ENCODE measurements at regions not wholly inside any gene's neighbourhood (a gene's known extent, or its start where the extent isn't known, plus 50 kb on each side); places are given as distances from the start of the nearest gene placed in this dataset.

- WGBS: 38% methylated on average over 2 of the region's 2 CpGs
- intact Hi-C loops (cut with DNase I): no loop called here
- no peaks in the 10 kb centered on the region for H3K27me3 ChIP-seq
These were observed 131.7 kb upstream of the TARS1 start for GRCh38 chr5:33309068-33309467.

GRCh38 chr5:33309536-33310345 is 131.0 kb upstream of the TARS1 start:
- H3K36me3 ChIP-seq: no peaks in the 10 kb centered on the region
- H3K4me1 ChIP-seq: peaks cover 3 to 17% (median 13%) of the 10 kb centered on the region in 4 donors
- 71% methylated on average over 3 of the region's 3 CpGs for WGBS
- intact Hi-C loops (cut with DNase I): no loop called here
- no peaks in the 10 kb centered on the region for H3K27me3 ChIP-seq
- no peak for DNase-seq (ENCODE audit: extremely low spot score)
- H3K4me3 ChIP-seq: no peak overlapping the region
- no peak for TF ChIP-seq EP300 (IDR thresholded peaks at IDR 0.05)
- TF ChIP-seq POLR2AphosphoS5 (IDR thresholded peaks at IDR 0.05): no peak
- no peak for TF ChIP-seq POLR2A (IDR thresholded peaks at IDR 0.05; ENCODE audit: low read depth)
- TF ChIP-seq, protein P1, sequence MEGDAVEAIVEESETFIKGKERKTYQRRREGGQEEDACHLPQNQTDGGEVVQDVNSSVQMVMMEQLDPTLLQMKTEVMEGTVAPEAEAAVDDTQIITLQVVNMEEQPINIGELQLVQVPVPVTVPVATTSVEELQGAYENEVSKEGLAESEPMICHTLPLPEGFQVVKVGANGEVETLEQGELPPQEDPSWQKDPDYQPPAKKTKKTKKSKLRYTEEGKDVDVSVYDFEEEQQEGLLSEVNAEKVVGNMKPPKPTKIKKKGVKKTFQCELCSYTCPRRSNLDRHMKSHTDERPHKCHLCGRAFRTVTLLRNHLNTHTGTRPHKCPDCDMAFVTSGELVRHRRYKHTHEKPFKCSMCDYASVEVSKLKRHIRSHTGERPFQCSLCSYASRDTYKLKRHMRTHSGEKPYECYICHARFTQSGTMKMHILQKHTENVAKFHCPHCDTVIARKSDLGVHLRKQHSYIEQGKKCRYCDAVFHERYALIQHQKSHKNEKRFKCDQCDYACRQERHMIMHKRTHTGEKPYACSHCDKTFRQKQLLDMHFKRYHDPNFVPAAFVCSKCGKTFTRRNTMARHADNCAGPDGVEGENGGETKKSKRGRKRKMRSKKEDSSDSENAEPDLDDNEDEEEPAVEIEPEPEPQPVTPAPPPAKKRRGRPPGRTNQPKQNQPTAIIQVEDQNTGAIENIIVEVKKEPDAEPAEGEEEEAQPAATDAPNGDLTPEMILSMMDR (IDR thresholded peaks at IDR 0.05): no peak
- H3K9me3 ChIP-seq: no peaks in the 10 kb centered on the region
- H3K27ac ChIP-seq (replicated peaks in 1 of 4): no peak overlapping the region

More at GRCh38 chr5:33309068-33309467, 131.7 kb upstream of the TARS1 start:
- H3K4me3 ChIP-seq: no peak overlapping the region
- DNase-seq (ENCODE audit: extremely low spot score): no peak
- H3K4me1 ChIP-seq: peaks cover 3 to 17% (median 13%) of the 10 kb centered on the region in 4 donors
- no peaks in the 10 kb centered on the region for H3K9me3 ChIP-seq
- no peak for TF ChIP-seq EP300 (IDR thresholded peaks at IDR 0.05)
- no peak for TF ChIP-seq POLR2AphosphoS5 (IDR thresholded peaks at IDR 0.05)
- TF ChIP-seq, protein P1 (IDR thresholded peaks at IDR 0.05): no peak
- TF ChIP-seq POLR2A (IDR thresholded peaks at IDR 0.05; ENCODE audit: low read depth): no peak
- no peaks in the 10 kb centered on the region for H3K36me3 ChIP-seq
- no peak overlapping the region for H3K27ac ChIP-seq (replicated peaks in 1 of 4)

- DNase-seq (ENCODE audit: extremely low spot score): no peak
- intact Hi-C loops (cut with DNase I): no loop called here
- no peaks in the 10 kb centered on the region for H3K9me3 ChIP-seq
- peaks cover 3 to 17% (median 13%) of the 10 kb centered on the region in 4 donors for H3K4me1 ChIP-seq
- WGBS: 96% methylated on average over 2 of the region's 2 CpGs
- H3K27ac ChIP-seq (replicated peaks in 1 of 4): no peak overlapping the region
- no peaks in the 10 kb centered on the region for H3K27me3 ChIP-seq
- no peaks in the 10 kb centered on the region for H3K36me3 ChIP-seq
- H3K4me3 ChIP-seq: no peak overlapping the region
- no peak for TF ChIP-seq POLR2A (IDR thresholded peaks at IDR 0.05; ENCODE audit: low read depth)
- no peak for TF ChIP-seq POLR2AphosphoS5 (IDR thresholded peaks at IDR 0.05)
- TF ChIP-seq, protein P1 (IDR thresholded peaks at IDR 0.05): no peak
- TF ChIP-seq EP300 (IDR thresholded peaks at IDR 0.05): no peak
These were observed 130.3 kb upstream of the TARS1 start for GRCh38 chr5:33310451-33310850.

DNA sequence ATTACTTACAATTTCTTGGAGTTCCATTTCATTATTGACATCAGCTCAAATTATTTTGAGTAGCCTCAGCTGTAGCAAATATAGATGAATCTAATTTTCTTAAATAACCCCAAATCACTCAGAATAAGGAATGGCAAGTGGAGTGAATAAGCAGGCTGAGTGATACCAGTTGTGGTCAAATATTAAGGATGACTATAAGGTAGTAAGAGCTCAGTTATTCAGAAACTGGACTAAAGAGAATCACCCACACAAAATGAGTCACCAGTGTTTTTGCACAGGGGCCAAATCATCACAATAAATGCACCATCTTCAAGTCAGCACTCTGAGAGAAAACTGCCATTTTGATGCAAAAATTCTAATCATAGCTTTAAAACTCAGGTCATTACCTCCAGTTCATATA is 128.9 kb upstream of the TARS1 start:
- TF ChIP-seq POLR2A (IDR thresholded peaks at IDR 0.05; ENCODE audit: low read depth): no peak
- TF ChIP-seq, protein P1 (IDR thresholded peaks at IDR 0.05): no peak
- TF ChIP-seq EP300 (IDR thresholded peaks at IDR 0.05): no peak
- TF ChIP-seq POLR2AphosphoS5 (IDR thresholded peaks at IDR 0.05): no peak
- Histone ChIP-seq H3K27ac (replicated peaks in 1 of 4) (no peak overlapping the region), H3K36me3 (no peaks in the 10 kb centered on the region), H3K4me3 (no peak overlapping the region), H3K4me1 (peaks cover 0 to 12% (median 7%) of the 10 kb centered on the region in 4 donors), H3K9me3 (no peaks in the 10 kb centered on the region), H3K27me3 (no peaks in the 10 kb centered on the region)
- intact Hi-C loops (cut with DNase I): no loop called here
- DNase-seq (ENCODE audit: extremely low spot score): no peak

All from esophagus muscularis mucosa (tissue), 4 donors.